Endothelial cell of umbilical vein (primary cell): ENCODE measurements at regions not wholly inside any gene's neighbourhood (a gene's known extent, or its start where the extent isn't known, plus 50 kb on each side); places are given as distances from the start of the nearest gene placed in this dataset.

Source experiments
- BruUV-seq: library from RNA; stranded (reverse); fragments of 400-500 nt; replicated peaks from 2 replicates; lab custom pipeline; 2021; lab: Mats Ljungman, UMichigan
- CTCF ChIA-PET: fragments of 300-600, 350-600 bp; sonication (Branson Sonifier 250); formaldehyde crosslinking; loops from one replicate; lab custom pipeline; 2021; ENCODE audit warnings: antibody characterized with exemption, inconsistent platforms; lab: Charles Lee
- POLR2A ChIA-PET: fragments of 300-600, 350-600 bp; sonication (Branson Sonifier 250); formaldehyde crosslinking; loops from one replicate; lab custom pipeline; 2021; ENCODE audit warnings: antibody characterized with exemption, inconsistent platforms; lab: Charles Lee
- DNase-seq: peaks from one replicate; pipeline ENCODE4 v3.0.0-alpha.2; 2011; ENCODE audit warnings: low read depth, low spot score
- FAIRE-seq: peaks from 2 replicates; lab custom pipeline; 2011; peaks lifted over from hg19 to GRCh38; lab: Jason Lieb, UNC
- H2AFZ ChIP-seq: 2 replicates; pipeline ENCODE4 v1.6.0; 2012; ENCODE audit warnings: low read depth, low read length, control low read depth, inconsistent platforms
- H3K27ac ChIP-seq: 2 replicates; pipeline ENCODE4 v1.5.1; 2011; ENCODE audit warnings: low read depth, mild to moderate bottlenecking, control low read depth, low read length, moderate library complexity; ENCODE audit not compliant: insufficient read depth
- H3K27me3 ChIP-seq, 2 experiments: 2 replicates each; pipeline versions ENCODE4 v1.6.0 to v1.6.1; 2011; ENCODE audit warnings: low read length in 2 of 2, mixed read lengths in 1 of 2; ENCODE audit not compliant: control insufficient read depth in 2 of 2, insufficient read depth in 2 of 2
- H3K36me3 ChIP-seq, 2 experiments: 2 replicates in 1 of 2; 3 replicates in 1 of 2; pipeline ENCODE4 v1.5.1; 2011; ENCODE audit warnings: low read length in 2 of 2, mild to moderate bottlenecking in 1 of 2, moderate library complexity in 1 of 2; ENCODE audit not compliant: control insufficient read depth in 2 of 2, insufficient read depth in 2 of 2; ENCODE audit errors: extremely low read depth in 1 of 2
- H3K4me1 ChIP-seq: 3 replicates; pipeline ENCODE4 v1.5.1; 2011; ENCODE audit warnings: mild to moderate bottlenecking, low read length; ENCODE audit not compliant: control insufficient read depth, insufficient read depth; ENCODE audit errors: extremely low read depth
- H3K4me2 ChIP-seq: 2 replicates; pipeline ENCODE4 v1.6.1; 2011; ENCODE audit warnings: low read length, control low read depth, mixed read lengths; ENCODE audit not compliant: insufficient read depth
- H3K4me3 ChIP-seq, 3 experiments: fragments of 200-600 bp in 1 of 3; sonication (generic), shearing (Covaris generic) in 1 of 3; replicated peaks in 1 of 3; 2 replicates each; pipeline ENCODE4 v1.5.1; 2011 to 2016; ENCODE audit warnings: control low read depth in 3 of 3, low read length in 3 of 3, mild to moderate bottlenecking in 2 of 3, inconsistent platforms in 1 of 3, low read depth in 1 of 3, moderate library complexity in 1 of 3; ENCODE audit not compliant: insufficient read depth in 1 of 3
- H3K79me2 ChIP-seq: 2 replicates; pipeline ENCODE4 v1.6.0; 2012; ENCODE audit warnings: low read length, inconsistent platforms; ENCODE audit not compliant: control insufficient read depth, insufficient read depth
- H3K9ac ChIP-seq: replicated peaks from 2 replicates; pipeline ENCODE3; 2011; ENCODE audit warnings: low read length, control low read depth; ENCODE audit not compliant: insufficient read depth; ENCODE audit errors: extremely low read depth
- H3K9me1 ChIP-seq: replicated peaks from 3 replicates; pipeline ENCODE4 v1.6.0; 2011; ENCODE audit warnings: mild to moderate bottlenecking, low read length; ENCODE audit not compliant: control insufficient read depth, insufficient read depth; ENCODE audit errors: extremely low read depth
- H3K9me3 ChIP-seq: replicated peaks from 2 replicates; pipeline ENCODE4 v1.5.1; 2012; ENCODE audit warnings: low read length, inconsistent platforms; ENCODE audit not compliant: control insufficient read depth, insufficient read depth
- H4K20me1 ChIP-seq: replicated peaks from 2 replicates; pipeline ENCODE3; 2011; ENCODE audit warnings: mild to moderate bottlenecking, low read length; ENCODE audit not compliant: control insufficient read depth, insufficient read depth; ENCODE audit errors: extremely low read depth
- EZH2 ChIP-seq: IDR thresholded peaks from 2 replicates; pipeline ENCODE4 v1.6.1; 2012; ENCODE audit warnings: borderline replicate concordance, low read depth, mild to moderate bottlenecking, moderate library complexity, low read length, inconsistent platforms; ENCODE audit not compliant: severe bottlenecking
- FOS ChIP-seq: IDR thresholded peaks from 2 replicates; pipeline ENCODE4 v1.6.1; 2011; ENCODE audit warnings: mild to moderate bottlenecking, low read length, moderate library complexity, borderline replicate concordance; ENCODE audit not compliant: insufficient read depth
- GATA2 ChIP-seq: IDR thresholded peaks from 2 replicates; pipeline ENCODE4 v1.7.0; 2011; ENCODE audit warnings: low read depth, mild to moderate bottlenecking, moderate library complexity, mixed read lengths, low read length; ENCODE audit not compliant: insufficient read length, insufficient read depth
- JUN ChIP-seq: IDR thresholded peaks from 2 replicates; pipeline ENCODE4 v1.6.1; 2011; ENCODE audit warnings: borderline replicate concordance, low read depth; ENCODE audit not compliant: insufficient read length, insufficient read depth
- MYC ChIP-seq: IDR thresholded peaks from one replicate; pipeline ENCODE4 v1.6.1; 2011; ENCODE audit warnings: mild to moderate bottlenecking, low read depth, low read length
- POLR2A ChIP-seq: IDR thresholded peaks from 2 replicates; pipeline ENCODE4 v1.6.1; 2012; ENCODE audit warnings: low read depth, mild to moderate bottlenecking, control low read depth, low read length
- POLR2AphosphoS5 ChIP-seq: IDR thresholded peaks from 2 replicates; pipeline ENCODE4 v1.6.1; 2012; ENCODE audit warnings: low read depth, mild to moderate bottlenecking, control low read depth, low read length, moderate library complexity; ENCODE audit not compliant: insufficient read depth
- dilution Hi-C: fragments of 300-500 bp; cut with MboI; formaldehyde crosslinking; loops from one replicate; pipeline ENCODE4 v1.15.0; 2019; ENCODE audit warnings: low sequenced_read_pairs; ENCODE audit not compliant: extremely low pct_ligation_motif_present
- intact Hi-C: fragments of 100-400 bp; cut with micrococcal nuclease; formaldehyde crosslinking; loops from one replicate; pipeline ENCODE4 v1.10.0; 2022
- TF ChIP-seq, protein P1 (sequence below): IDR thresholded peaks from 2 replicates; pipeline ENCODE4 v1.6.1; 2011; ENCODE audit not compliant: insufficient read depth, insufficient read length
- TF ChIP-seq, protein P2 (sequence below), 2 donors: IDR thresholded peaks; 1 replicate in 1 of 2; 2 replicates in 1 of 2; pipeline ENCODE4 v1.5.1; 2011; ENCODE audit warnings: low read length in 2 of 2, mild to moderate bottlenecking in 2 of 2, moderate library complexity in 2 of 2, control low read depth in 1 of 2, inconsistent platforms in 1 of 2, low read depth in 1 of 2; ENCODE audit not compliant: insufficient read depth in 1 of 2; ENCODE audit errors: extremely low read depth in 1 of 2

DNA sequence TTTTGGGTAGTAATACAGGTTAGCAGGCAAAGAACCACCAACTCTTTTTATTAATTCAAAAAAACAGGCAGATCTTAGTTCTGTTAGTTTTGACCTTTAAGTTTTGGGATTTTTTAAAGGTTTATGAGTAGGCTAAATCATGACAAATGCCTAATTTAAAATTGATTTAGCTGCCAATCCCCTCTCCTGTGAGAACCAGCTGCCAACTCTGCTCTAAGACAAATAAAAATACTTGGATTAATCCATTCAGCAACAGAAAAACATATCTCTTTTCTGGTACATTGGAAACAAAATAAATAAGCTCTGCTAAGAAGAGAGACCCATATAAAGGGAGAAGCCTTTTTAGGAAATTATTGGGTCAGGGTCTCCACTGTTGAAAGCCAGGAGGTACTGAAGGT is 160.8 kb downstream of the NTMT2 start:
- TF ChIP-seq EZH2 (no peak), MYC (no peak), POLR2AphosphoS5 (no peak), GATA2 (no peak), POLR2A (no peak), JUN (no peak), FOS (no peak)
- TF ChIP-seq, protein P1, sequence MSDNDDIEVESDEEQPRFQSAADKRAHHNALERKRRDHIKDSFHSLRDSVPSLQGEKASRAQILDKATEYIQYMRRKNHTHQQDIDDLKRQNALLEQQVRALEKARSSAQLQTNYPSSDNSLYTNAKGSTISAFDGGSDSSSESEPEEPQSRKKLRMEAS: no peak
- TF ChIP-seq, protein P2, sequence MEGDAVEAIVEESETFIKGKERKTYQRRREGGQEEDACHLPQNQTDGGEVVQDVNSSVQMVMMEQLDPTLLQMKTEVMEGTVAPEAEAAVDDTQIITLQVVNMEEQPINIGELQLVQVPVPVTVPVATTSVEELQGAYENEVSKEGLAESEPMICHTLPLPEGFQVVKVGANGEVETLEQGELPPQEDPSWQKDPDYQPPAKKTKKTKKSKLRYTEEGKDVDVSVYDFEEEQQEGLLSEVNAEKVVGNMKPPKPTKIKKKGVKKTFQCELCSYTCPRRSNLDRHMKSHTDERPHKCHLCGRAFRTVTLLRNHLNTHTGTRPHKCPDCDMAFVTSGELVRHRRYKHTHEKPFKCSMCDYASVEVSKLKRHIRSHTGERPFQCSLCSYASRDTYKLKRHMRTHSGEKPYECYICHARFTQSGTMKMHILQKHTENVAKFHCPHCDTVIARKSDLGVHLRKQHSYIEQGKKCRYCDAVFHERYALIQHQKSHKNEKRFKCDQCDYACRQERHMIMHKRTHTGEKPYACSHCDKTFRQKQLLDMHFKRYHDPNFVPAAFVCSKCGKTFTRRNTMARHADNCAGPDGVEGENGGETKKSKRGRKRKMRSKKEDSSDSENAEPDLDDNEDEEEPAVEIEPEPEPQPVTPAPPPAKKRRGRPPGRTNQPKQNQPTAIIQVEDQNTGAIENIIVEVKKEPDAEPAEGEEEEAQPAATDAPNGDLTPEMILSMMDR (IDR thresholded peaks at IDR 0.05; ENCODE audit: extremely low read depth in 1 of 2, insufficient read depth in 1 of 2, low read depth in 1 of 2, low read length in 2 of 2): no peak
- H3K9me3 ChIP-seq: no peaks in the 10 kb centered on the region
- H3K9ac ChIP-seq: no peak overlapping the region
- POLR2A ChIA-PET: no interaction called here
- H2AFZ ChIP-seq: no peak overlapping the region
- no peaks in the 10 kb centered on the region for H3K9me1 ChIP-seq
- no peak overlapping the region for H3K27ac ChIP-seq
- CTCF ChIA-PET: no interaction called here
- no peak for FAIRE-seq
- DNase-seq: no peak
- no peaks in the 10 kb centered on the region for H3K4me1 ChIP-seq
- BruUV-seq: no TSS peak
- no peaks in the 10 kb centered on the region for H4K20me1 ChIP-seq
- H3K79me2 ChIP-seq: no peaks in the 10 kb centered on the region
- H3K36me3 ChIP-seq: no peaks in the 10 kb centered on the region
- dilution Hi-C loops: no loop called here
- intact Hi-C loops: no loop called here
- no peaks in the 10 kb centered on the region for H3K27me3 ChIP-seq
- no peak overlapping the region for H3K4me3 ChIP-seq
- no peak overlapping the region for H3K4me2 ChIP-seq
